Peyer's patch (tissue), 4 donors: ENCODE measurements at regions not wholly inside any gene's neighbourhood (a gene's known extent, or its start where the extent isn't known, plus 50 kb on each side); places are given as distances from the start of the nearest gene placed in this dataset.

Experiments
- DNase-seq, 3 donors: peaks; one replicate each; pipeline ENCODE4 v3.0.0-alpha.2; 2017 to 2019
- H3K27ac ChIP-seq, 4 donors: fragments of 200-600 bp; sonication (generic); one replicate each; pipeline ENCODE4 v1.5.1; 2016 to 2019
- H3K27me3 ChIP-seq, 2 donors: fragments of 200-600 bp; sonication (generic); one replicate each; pipeline ENCODE4 v1.5.1; 2019
- H3K36me3 ChIP-seq, 3 donors: fragments of 200-600 bp; sonication (generic); one replicate each; pipeline ENCODE4 v1.5.1; 2016 to 2019
- H3K4me1 ChIP-seq, 4 donors: fragments of 200-600 bp; sonication (generic); one replicate each; pipeline ENCODE4 v1.5.1; 2016 to 2019
- H3K4me3 ChIP-seq, 4 donors: fragments of 200-600 bp; sonication (generic); 1 replicate in 3 of 4; 2 replicates in 1 of 4; pipeline ENCODE4 v1.5.1; 2016 to 2019; ENCODE audit warnings: mild to moderate bottlenecking in 1 of 4
- H3K9me3 ChIP-seq, 4 donors: fragments of 200-600 bp; sonication (generic); one replicate each; pipeline ENCODE4 v1.5.1; 2016 to 2019; ENCODE audit warnings: mild to moderate bottlenecking in 1 of 4
- POLR2A ChIP-seq, 2 donors: fragments of 450-650 bp; IDR thresholded peaks; one replicate each; pipeline ENCODE4 v1.5.1; 2017; ENCODE audit warnings: antibody characterized with exemption in 2 of 2, mild to moderate bottlenecking in 2 of 2, moderate library complexity in 2 of 2
- TF ChIP-seq, protein P1 (sequence below), 6 experiments: fragments of 450-650 bp in 4 of 6; fragments of 200-600 bp in 2 of 6; sonication (generic) in 1 of 6; IDR thresholded peaks; one replicate each; pipeline ENCODE4 v1.5.1; 2017 to 2019; ENCODE audit warnings: antibody characterized with exemption in 6 of 6, mild to moderate bottlenecking in 3 of 6, moderate library complexity in 1 of 6

- Histone ChIP-seq H3K36me3 (no peaks in the 10 kb centered on the region), H3K9me3 (no peaks in the 10 kb centered on the region), H3K27ac (no peak overlapping the region), H3K27me3 (no peaks in the 10 kb centered on the region), H3K4me3 (no peak overlapping the region), H3K4me1 (no peaks in the 10 kb centered on the region)
- no peak for DNase-seq
- TF ChIP-seq POLR2A (IDR thresholded peaks at IDR 0.05), result no peak
- TF ChIP-seq, protein P1, sequence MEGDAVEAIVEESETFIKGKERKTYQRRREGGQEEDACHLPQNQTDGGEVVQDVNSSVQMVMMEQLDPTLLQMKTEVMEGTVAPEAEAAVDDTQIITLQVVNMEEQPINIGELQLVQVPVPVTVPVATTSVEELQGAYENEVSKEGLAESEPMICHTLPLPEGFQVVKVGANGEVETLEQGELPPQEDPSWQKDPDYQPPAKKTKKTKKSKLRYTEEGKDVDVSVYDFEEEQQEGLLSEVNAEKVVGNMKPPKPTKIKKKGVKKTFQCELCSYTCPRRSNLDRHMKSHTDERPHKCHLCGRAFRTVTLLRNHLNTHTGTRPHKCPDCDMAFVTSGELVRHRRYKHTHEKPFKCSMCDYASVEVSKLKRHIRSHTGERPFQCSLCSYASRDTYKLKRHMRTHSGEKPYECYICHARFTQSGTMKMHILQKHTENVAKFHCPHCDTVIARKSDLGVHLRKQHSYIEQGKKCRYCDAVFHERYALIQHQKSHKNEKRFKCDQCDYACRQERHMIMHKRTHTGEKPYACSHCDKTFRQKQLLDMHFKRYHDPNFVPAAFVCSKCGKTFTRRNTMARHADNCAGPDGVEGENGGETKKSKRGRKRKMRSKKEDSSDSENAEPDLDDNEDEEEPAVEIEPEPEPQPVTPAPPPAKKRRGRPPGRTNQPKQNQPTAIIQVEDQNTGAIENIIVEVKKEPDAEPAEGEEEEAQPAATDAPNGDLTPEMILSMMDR (IDR thresholded peaks at IDR 0.05), result no peak
Measured at GRCh38 chr1:209429611-209430010, 153.9 kb upstream of the CAMK1G start.

DNA sequence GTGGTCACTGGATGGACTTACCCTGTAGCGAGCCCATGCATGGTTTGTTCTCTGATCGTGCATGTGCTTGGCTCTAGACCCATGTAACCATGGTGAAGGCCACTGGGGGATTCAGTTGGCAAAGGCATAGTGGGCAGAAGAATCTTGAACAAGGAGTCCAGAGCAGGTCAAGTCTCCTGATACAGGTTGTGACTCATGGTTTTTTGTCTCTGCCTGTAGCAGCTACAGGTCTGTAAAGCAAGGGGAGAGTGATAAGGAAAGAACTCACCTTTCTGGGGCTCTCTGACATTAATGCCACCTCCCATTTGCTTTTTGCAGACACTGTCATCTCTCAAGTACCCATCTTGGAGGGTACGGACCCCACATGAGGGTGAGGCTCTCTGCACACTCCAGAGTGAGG is 153.4 kb upstream of the CAMK1G start:
- H3K4me3 ChIP-seq, result no peak overlapping the region
- H3K27ac ChIP-seq, result no peak overlapping the region
- no peaks in the 10 kb centered on the region for H3K27me3 ChIP-seq
- no peak for DNase-seq
- no peaks in the 10 kb centered on the region for H3K9me3 ChIP-seq
- no peaks in the 10 kb centered on the region for H3K4me1 ChIP-seq
- no peak for TF ChIP-seq POLR2A (IDR thresholded peaks at IDR 0.05)
- TF ChIP-seq, protein P1 (IDR thresholded peaks at IDR 0.05), result no peak
- H3K36me3 ChIP-seq, result no peaks in the 10 kb centered on the region

DNA sequence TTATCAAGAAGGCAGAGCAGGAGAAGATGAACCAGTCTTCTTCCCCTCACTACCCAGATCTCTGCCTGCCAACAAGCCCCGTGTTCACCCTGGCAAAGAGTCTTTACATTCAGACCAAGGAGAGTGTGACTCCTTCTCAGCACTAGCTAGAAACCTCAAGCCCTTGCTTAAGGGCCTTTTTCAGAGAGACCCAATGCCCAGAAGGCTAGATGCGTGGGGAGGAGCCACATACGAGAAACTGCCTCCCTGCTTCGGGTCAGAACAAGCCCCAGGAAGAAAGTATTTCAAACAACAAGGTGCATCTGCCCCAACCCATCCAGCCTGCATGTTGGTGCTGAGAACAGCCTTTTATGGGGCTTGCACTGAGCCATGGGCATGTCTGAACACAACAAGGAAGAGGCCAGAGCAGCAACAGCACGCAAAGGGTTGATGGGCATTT is 152.7 kb upstream of the CAMK1G start:
- Histone ChIP-seq H3K27ac (no peak overlapping the region), H3K4me1 (no peaks in the 10 kb centered on the region), H3K36me3 (no peaks in the 10 kb centered on the region), H3K27me3 (no peaks in the 10 kb centered on the region), H3K9me3 (no peaks in the 10 kb centered on the region), H3K4me3 (no peak overlapping the region)
- no peak for DNase-seq
- no peak for TF ChIP-seq POLR2A (IDR thresholded peaks at IDR 0.05)
- TF ChIP-seq, protein P1 (IDR thresholded peaks at IDR 0.05), result no peak

DNA sequence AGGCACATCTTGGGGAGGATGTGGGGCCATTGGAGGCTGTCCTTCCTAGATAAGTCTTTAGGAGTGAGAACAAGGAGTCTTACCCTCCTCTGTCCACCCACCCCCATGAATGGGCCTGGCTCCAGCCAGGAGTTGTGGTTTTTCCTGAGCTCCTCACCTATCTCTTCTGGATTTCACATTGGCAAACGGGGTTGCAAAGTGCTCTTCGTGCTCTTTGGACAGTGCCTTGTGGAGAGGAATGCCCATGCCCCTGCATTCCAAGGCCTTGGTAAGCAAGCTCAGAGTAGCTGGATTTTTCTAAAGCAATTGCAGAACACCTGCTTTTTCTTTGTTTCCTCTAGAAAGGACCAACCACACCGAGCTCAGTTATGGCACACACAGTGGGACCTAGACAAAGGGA is 152.1 kb upstream of the CAMK1G start:
- no peaks in the 10 kb centered on the region for H3K4me1 ChIP-seq
- TF ChIP-seq POLR2A (IDR thresholded peaks at IDR 0.05), result no peak
- TF ChIP-seq, protein P1 (IDR thresholded peaks at IDR 0.05), result no peak
- no peak overlapping the region for H3K27ac ChIP-seq
- no peaks in the 10 kb centered on the region for H3K27me3 ChIP-seq
- no peak for DNase-seq
- H3K9me3 ChIP-seq, result no peaks in the 10 kb centered on the region
- no peaks in the 10 kb centered on the region for H3K36me3 ChIP-seq
- no peak overlapping the region for H3K4me3 ChIP-seq

DNA sequence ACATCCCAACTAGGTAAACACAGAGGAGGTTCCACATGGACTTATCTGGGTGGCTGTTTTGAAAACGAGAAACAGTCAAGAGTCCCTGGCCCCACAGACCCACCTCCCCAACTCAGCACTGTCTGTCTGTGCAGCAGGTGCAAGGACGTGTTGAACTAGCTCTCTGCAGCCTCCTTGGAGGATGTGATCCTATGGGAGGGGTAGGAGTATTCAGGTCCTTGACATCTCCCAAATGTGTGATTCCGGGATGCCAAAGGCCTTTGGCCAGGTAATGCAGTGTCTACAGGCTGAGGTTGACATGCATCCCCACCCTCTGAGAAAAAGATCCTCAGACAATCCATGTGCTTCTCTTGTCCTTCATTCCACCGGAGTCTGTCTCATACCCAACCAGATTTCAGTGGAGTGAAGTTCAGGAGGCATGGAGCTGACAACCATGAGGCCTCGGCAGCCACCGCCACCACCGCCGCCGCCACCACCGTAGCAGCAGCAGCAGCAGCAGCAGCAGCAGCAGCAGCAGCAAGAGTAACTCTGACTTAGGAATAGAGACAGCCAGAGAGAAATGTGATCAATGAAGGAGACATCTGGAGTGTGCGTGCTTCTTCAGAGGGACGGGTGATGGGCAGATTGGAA is 151.6 kb upstream of the CAMK1G start:
- H3K27ac ChIP-seq, result no peak overlapping the region
- TF ChIP-seq POLR2A (IDR thresholded peaks at IDR 0.05), result no peak
- TF ChIP-seq, protein P1 (IDR thresholded peaks at IDR 0.05), result no peak
- H3K9me3 ChIP-seq, result no peaks in the 10 kb centered on the region
- H3K27me3 ChIP-seq, result no peaks in the 10 kb centered on the region
- DNase-seq, result no peak
- H3K4me3 ChIP-seq, result no peak overlapping the region
- no peaks in the 10 kb centered on the region for H3K4me1 ChIP-seq
- no peaks in the 10 kb centered on the region for H3K36me3 ChIP-seq

DNA sequence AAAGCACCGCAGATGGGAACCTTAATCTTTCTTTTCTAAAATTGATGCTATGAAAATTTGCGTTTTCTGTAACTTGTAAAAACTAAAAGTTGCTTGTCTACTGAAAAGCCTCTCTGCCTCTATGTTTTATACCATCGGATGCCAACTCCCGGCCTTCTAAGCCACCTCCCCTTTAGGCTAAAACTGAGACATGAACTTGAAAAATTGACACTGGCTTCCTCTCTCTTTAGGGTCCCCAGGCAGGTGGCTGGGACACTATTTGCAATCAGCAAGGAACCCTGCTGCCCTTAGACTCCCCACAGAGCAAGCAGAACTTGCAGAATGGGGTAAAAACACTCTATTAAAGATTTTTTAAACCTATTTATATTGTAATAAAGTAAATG is 151.1 kb upstream of the CAMK1G start:
- H3K27me3 ChIP-seq, result no peaks in the 10 kb centered on the region
- no peaks in the 10 kb centered on the region for H3K4me1 ChIP-seq
- no peak overlapping the region for H3K4me3 ChIP-seq
- TF ChIP-seq, protein P1 (IDR thresholded peaks at IDR 0.05), result no peak
- TF ChIP-seq POLR2A (IDR thresholded peaks at IDR 0.05), result no peak
- H3K27ac ChIP-seq, result no peak overlapping the region
- no peak for DNase-seq
- no peaks in the 10 kb centered on the region for H3K36me3 ChIP-seq
- no peaks in the 10 kb centered on the region for H3K9me3 ChIP-seq
